Ovary (tissue), 3 donors: ENCODE measurements at regions not wholly inside any gene's neighbourhood (a gene's known extent, or its start where the extent isn't known, plus 50 kb on each side); places are given as distances from the start of the nearest gene placed in this dataset.

Experiments used
- EP300 ChIP-seq: sonication (generic); formaldehyde crosslinking; IDR thresholded peaks from one replicate; pipeline ENCODE4 v1.6.1; 2017; ENCODE audit warnings: antibody characterized with exemption
- POLR2A ChIP-seq: fragments of 450-650 bp; IDR thresholded peaks from one replicate; pipeline ENCODE4 v1.6.1; 2017; ENCODE audit warnings: antibody characterized with exemption, mild to moderate bottlenecking, moderate library complexity
- TF ChIP-seq, protein P1 (sequence below), 3 donors: fragments of 450-650 bp in 2 of 3; fragments of 200-600 bp in 1 of 3; IDR thresholded peaks; one replicate each; pipeline versions ENCODE4 v1.5.1 to v1.8.0; 2016 to 2022; ENCODE audit warnings: antibody characterized with exemption in 3 of 3, mild to moderate bottlenecking in 1 of 3
- donor health status: DM: no; HTN: no; CAD: no.

- no peak for TF ChIP-seq POLR2A
- TF ChIP-seq, protein P1, sequence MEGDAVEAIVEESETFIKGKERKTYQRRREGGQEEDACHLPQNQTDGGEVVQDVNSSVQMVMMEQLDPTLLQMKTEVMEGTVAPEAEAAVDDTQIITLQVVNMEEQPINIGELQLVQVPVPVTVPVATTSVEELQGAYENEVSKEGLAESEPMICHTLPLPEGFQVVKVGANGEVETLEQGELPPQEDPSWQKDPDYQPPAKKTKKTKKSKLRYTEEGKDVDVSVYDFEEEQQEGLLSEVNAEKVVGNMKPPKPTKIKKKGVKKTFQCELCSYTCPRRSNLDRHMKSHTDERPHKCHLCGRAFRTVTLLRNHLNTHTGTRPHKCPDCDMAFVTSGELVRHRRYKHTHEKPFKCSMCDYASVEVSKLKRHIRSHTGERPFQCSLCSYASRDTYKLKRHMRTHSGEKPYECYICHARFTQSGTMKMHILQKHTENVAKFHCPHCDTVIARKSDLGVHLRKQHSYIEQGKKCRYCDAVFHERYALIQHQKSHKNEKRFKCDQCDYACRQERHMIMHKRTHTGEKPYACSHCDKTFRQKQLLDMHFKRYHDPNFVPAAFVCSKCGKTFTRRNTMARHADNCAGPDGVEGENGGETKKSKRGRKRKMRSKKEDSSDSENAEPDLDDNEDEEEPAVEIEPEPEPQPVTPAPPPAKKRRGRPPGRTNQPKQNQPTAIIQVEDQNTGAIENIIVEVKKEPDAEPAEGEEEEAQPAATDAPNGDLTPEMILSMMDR (IDR thresholded peaks at IDR 0.05), result no peak
- no peak for TF ChIP-seq EP300
These were observed 77.9 kb downstream of the ANXA1 start for GRCh38 chr9:73229543-73229942.
